GM12878 (cell line): ENCODE measurements at regions not wholly inside any gene's neighbourhood (a gene's known extent, or its start where the extent isn't known, plus 50 kb on each side); places are given as distances from the start of the nearest gene placed in this dataset.

Experiments
- ATF3 ChIP-seq: IDR thresholded peaks from 2 replicates; pipeline ENCODE4 v1.6.1; 2011; ENCODE audit warnings: low read depth, mild to moderate bottlenecking, low read length, moderate library complexity, borderline replicate concordance; ENCODE audit errors: extremely low read depth
- CTCF ChIP-seq, 3 experiments: IDR thresholded peaks in 2 of 3; conservative IDR thresholded peaks in 1 of 3; 2 replicates each; pipeline ENCODE4 v1.5.1; 2011; ENCODE audit warnings: low read depth in 3 of 3, low read length in 3 of 3, mild to moderate bottlenecking in 3 of 3, control low read depth in 2 of 3, moderate library complexity in 2 of 3, inconsistent platforms in 1 of 3, mixed read lengths in 1 of 3; ENCODE audit not compliant: control insufficient read depth in 2 of 3, insufficient read depth in 1 of 3; ENCODE audit errors: extremely low read depth in 1 of 3
- EP300 ChIP-seq, 2 experiments: fragments of 150-350 bp in 1 of 2; IDR thresholded peaks; 2 replicates each; pipeline ENCODE4 v1.6.1; 2011 to 2012; ENCODE audit warnings: low read depth in 2 of 2, low read length in 2 of 2, borderline replicate concordance in 1 of 2, improper control_type of control experiment in 1 of 2, inconsistent platforms in 1 of 2; ENCODE audit not compliant: control insufficient read depth in 1 of 2
- EZH2 ChIP-seq: IDR thresholded peaks from 2 replicates; pipeline ENCODE4 v1.6.1; 2012; ENCODE audit warnings: low read depth, mild to moderate bottlenecking, control low read depth, inconsistent platforms, low read length, borderline replicate concordance; ENCODE audit not compliant: control insufficient read depth
- JUND ChIP-seq: IDR thresholded peaks from 2 replicates; pipeline ENCODE4 v1.6.1; 2012; ENCODE audit warnings: low read depth, mild to moderate bottlenecking, low read length, improper control_type of control experiment, moderate library complexity
- MYC ChIP-seq: IDR thresholded peaks from 2 replicates; pipeline ENCODE4 v1.6.1; 2011; ENCODE audit warnings: mild to moderate bottlenecking, low read length, moderate library complexity, inconsistent platforms; ENCODE audit not compliant: insufficient read depth, insufficient replicate concordance, insufficient read length, severe bottlenecking
- POLR2A ChIP-seq: IDR thresholded peaks from 2 replicates; pipeline ENCODE4 v1.6.1; 2011; ENCODE audit warnings: low read depth, mild to moderate bottlenecking, low read length
- POLR2AphosphoS5 ChIP-seq: IDR thresholded peaks from 2 replicates; pipeline ENCODE4 v1.6.1; 2011; ENCODE audit warnings: mild to moderate bottlenecking, low read length, inconsistent platforms
- RAD21 ChIP-seq: IDR thresholded peaks from 2 replicates; pipeline ENCODE4 v1.6.1; 2011; ENCODE audit warnings: mild to moderate bottlenecking, low read depth, low read length, moderate library complexity; ENCODE audit not compliant: insufficient read depth
- SMAD5 ChIP-seq: IDR thresholded peaks from 2 replicates; pipeline ENCODE4 v1.6.1; 2016; ENCODE audit warnings: antibody characterized with exemption, low read depth
- YY1 ChIP-seq: IDR thresholded peaks from 2 replicates; pipeline ENCODE4 v1.6.1; 2011; ENCODE audit warnings: low read depth, mild to moderate bottlenecking, low read length
- ZZZ3 ChIP-seq: IDR thresholded peaks from 2 replicates; pipeline ENCODE4 v1.6.1; 2011; ENCODE audit warnings: low read depth; ENCODE audit not compliant: control insufficient read depth, insufficient read length

GRCh38 chr5:155480731-155481131 lies 467.2 kb downstream of the KIF4B start:
- TF ChIP-seq EZH2 = no peak
- no peak for TF ChIP-seq MYC
- no peak for TF ChIP-seq SMAD5
- TF ChIP-seq POLR2AphosphoS5 = no peak
- TF ChIP-seq POLR2A = no peak
- TF ChIP-seq JUND = no peak
- TF ChIP-seq CTCF (IDR thresholded peaks at IDR 0.05 in 2 of 3, conservative IDR thresholded peaks at IDR 0.05 in 1 of 3; ENCODE audit: control insufficient read depth in 2 of 3, extremely low read depth in 1 of 3, insufficient read depth in 1 of 3, low read depth in 3 of 3, low read length in 3 of 3) = no peak
- no peak for TF ChIP-seq ZZZ3
- TF ChIP-seq EP300 (IDR thresholded peaks at IDR 0.05; ENCODE audit: borderline replicate concordance in 1 of 2, control insufficient read depth in 1 of 2, low read depth in 2 of 2, low read length in 2 of 2) = no peak
- no peak for TF ChIP-seq ATF3
- no peak for TF ChIP-seq YY1
- no peak for TF ChIP-seq RAD21
